Transverse colon (tissue), 4 donors: ENCODE measurements at regions not wholly inside any gene's neighbourhood (a gene's known extent, or its start where the extent isn't known, plus 50 kb on each side); places are given as distances from the start of the nearest gene placed in this dataset.
"Not testable (repeated sequence)": the region's sequence is repeated elsewhere in the genome, so short reads cannot be mapped to it uniquely, and the experiment has no call there.

ENCODE experiments used
- DNase-seq: peaks from one replicate; pipeline ENCODE4 v3.0.0-alpha.2; 2019
- H3K27ac ChIP-seq, 4 donors: fragments of 200-600 bp; sonication (generic); 2 replicates each; pipeline ENCODE4 v1.5.1; 2016 to 2018; ENCODE audit warnings: inconsistent platforms in 4 of 4
- H3K27me3 ChIP-seq: fragments of 200-600 bp; sonication (generic); 2 replicates; pipeline ENCODE4 v1.5.1; 2017; ENCODE audit warnings: inconsistent platforms
- H3K36me3 ChIP-seq, 4 donors: fragments of 200-600 bp; sonication (generic); 2 replicates each; pipeline ENCODE4 v1.5.1; 2017 to 2019; ENCODE audit warnings: inconsistent platforms in 4 of 4
- H3K4me1 ChIP-seq, 4 donors: fragments of 200-600 bp; sonication (generic); 2 replicates each; pipeline ENCODE4 v1.5.1; 2017 to 2020; ENCODE audit warnings: inconsistent platforms in 4 of 4
- H3K4me3 ChIP-seq, 4 donors: fragments of 200-600 bp; sonication (generic); 1 replicate in 1 of 4; 2 replicates in 3 of 4; pipeline versions ENCODE4 v1.5.1 to v1.6.1; 2017 to 2019; ENCODE audit warnings: inconsistent platforms in 4 of 4
- H3K9me3 ChIP-seq, 2 donors: fragments of 200-600 bp; sonication (generic); 2 replicates each; pipeline ENCODE4 v1.5.1; 2017 to 2019; ENCODE audit warnings: inconsistent platforms in 2 of 2
- EP300 ChIP-seq: sonication (generic); formaldehyde crosslinking; IDR thresholded peaks from one replicate; pipeline ENCODE4 v1.6.1; 2017; ENCODE audit warnings: antibody characterized with exemption, low read depth
- POLR2A ChIP-seq: fragments of 450-650 bp; IDR thresholded peaks from one replicate; pipeline ENCODE4 v1.6.1; 2016; ENCODE audit warnings: antibody characterized with exemption, mild to moderate bottlenecking, moderate library complexity
- POLR2AphosphoS5 ChIP-seq, 3 donors: sonication (generic); formaldehyde crosslinking; IDR thresholded peaks; one replicate each; pipeline ENCODE4 v1.6.1; 2016; ENCODE audit warnings: antibody characterized with exemption in 3 of 3
- WGBS, 2 donors: methylation state at CpG; one replicate each; pipeline ENCODE4 v1.1.5; 2018; ENCODE audit warnings: low coverage in 1 of 2; 5-methylcytosine and 5-hydroxymethylcytosine counted together
- in situ Hi-C, 4 donors: fragments of 200-750 bp; cut with MboI; loops; one replicate each; pipeline versions ENCODE4 v1.15.0 to v1.15.1; 2017; ENCODE audit warnings: low sequenced_read_pairs in 3 of 4, low pct_ligation_motif_present in 1 of 4, low pct_unique_long_range_greater_than_20kb in 1 of 4
- intact Hi-C: fragments of 100-400 bp; cut with DNase I; formaldehyde crosslinking; loops from one replicate; pipeline ENCODE4 v1.15.1; 2023; ENCODE audit warnings: low total_unique reads
- TF ChIP-seq, protein P1 (sequence below), 5 experiments: fragments of 200-600 bp in 3 of 5; fragments of 450-650 bp in 2 of 5; sonication (generic) in 3 of 5; IDR thresholded peaks; 1 replicate in 2 of 5; 2 replicates in 3 of 5; pipeline ENCODE4 v1.5.1; 2016 to 2017; ENCODE audit warnings: antibody characterized with exemption in 5 of 5, inconsistent platforms in 3 of 5, mild to moderate bottlenecking in 2 of 5, moderate library complexity in 1 of 5

- Histone ChIP-seq H3K4me1 (no peaks in the 10 kb centered on the region), H3K36me3 (no peaks in the 10 kb centered on the region), H3K4me3 (no peak overlapping the region), H3K27me3 (no peaks in the 10 kb centered on the region), H3K9me3 (no peaks in the 10 kb centered on the region), H3K27ac (no peak overlapping the region)
- no peak for DNase-seq
- in situ Hi-C loops: no loop called here
- intact Hi-C loops: no loop called here
- TF ChIP-seq POLR2AphosphoS5 (IDR thresholded peaks at IDR 0.05) (no peak), EP300 (no peak)
Observed at GRCh38 chr5:111628901-111629300, 116.6 kb upstream of the STARD4 start.

- H3K27me3 ChIP-seq: no peaks in the 10 kb centered on the region
- no peak for DNase-seq
- TF ChIP-seq POLR2AphosphoS5 (IDR thresholded peaks at IDR 0.05) (no peak), EP300 (no peak), POLR2A (no peak)
- TF ChIP-seq, protein P1, sequence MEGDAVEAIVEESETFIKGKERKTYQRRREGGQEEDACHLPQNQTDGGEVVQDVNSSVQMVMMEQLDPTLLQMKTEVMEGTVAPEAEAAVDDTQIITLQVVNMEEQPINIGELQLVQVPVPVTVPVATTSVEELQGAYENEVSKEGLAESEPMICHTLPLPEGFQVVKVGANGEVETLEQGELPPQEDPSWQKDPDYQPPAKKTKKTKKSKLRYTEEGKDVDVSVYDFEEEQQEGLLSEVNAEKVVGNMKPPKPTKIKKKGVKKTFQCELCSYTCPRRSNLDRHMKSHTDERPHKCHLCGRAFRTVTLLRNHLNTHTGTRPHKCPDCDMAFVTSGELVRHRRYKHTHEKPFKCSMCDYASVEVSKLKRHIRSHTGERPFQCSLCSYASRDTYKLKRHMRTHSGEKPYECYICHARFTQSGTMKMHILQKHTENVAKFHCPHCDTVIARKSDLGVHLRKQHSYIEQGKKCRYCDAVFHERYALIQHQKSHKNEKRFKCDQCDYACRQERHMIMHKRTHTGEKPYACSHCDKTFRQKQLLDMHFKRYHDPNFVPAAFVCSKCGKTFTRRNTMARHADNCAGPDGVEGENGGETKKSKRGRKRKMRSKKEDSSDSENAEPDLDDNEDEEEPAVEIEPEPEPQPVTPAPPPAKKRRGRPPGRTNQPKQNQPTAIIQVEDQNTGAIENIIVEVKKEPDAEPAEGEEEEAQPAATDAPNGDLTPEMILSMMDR (IDR thresholded peaks at IDR 0.05): no peak
- H3K9me3 ChIP-seq: no peaks in the 10 kb centered on the region
- in situ Hi-C loops (no loop called here), intact Hi-C loops (no loop called here)
- no peak overlapping the region for H3K4me3 ChIP-seq
- H3K4me1 ChIP-seq: no peaks in the 10 kb centered on the region
- no peaks in the 10 kb centered on the region for H3K36me3 ChIP-seq
- no peak overlapping the region for H3K27ac ChIP-seq
- 51 to 85% methylated on average over 3 of the region's 3 CpGs for WGBS, 2 donors
Observed at GRCh38 chr5:111627862-111628261, 115.5 kb upstream of the STARD4 start.

DNA sequence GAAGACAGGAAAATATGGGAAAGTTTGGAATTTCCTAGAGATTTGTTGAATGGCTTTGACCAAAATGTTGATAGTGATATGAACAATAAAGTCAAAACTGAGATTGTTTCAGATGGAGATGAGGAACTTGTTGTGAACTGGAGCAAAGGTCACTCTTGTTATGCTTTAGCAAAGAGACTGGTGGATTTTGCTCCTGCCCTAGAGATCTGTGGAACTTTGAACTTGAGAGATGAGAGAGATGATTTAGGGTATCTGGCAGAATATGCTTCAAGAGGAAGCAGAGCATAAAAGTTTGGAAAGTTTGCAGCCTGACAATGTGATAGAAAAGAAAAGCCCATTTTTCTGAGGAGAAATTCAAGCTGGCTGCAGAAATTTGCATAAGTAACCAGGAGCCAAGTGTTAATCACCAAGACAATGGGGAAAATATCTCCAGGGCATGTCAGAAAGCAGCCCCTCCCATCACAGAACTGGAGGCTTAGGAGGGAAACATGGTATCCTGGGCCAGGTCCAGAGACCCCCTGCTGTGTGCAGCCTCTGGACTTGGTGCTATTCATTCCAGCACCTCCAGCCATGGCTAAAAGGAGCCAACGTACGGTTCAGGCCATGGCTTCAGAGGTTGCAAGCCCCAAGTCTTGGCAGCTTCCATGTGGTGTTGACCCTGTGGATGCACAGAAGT lies 114.3 kb upstream of the STARD4 start:
- H3K27me3 ChIP-seq: no peaks in the 10 kb centered on the region
- in situ Hi-C loops (no loop called here), intact Hi-C loops (no loop called here)
- no peaks in the 10 kb centered on the region for H3K4me1 ChIP-seq
- no peak overlapping the region for H3K27ac ChIP-seq
- WGBS, 2 donors: 89% methylated on average over 2 of the region's 2 CpGs; no CpG with 5 or more reads in 1 of the 2 donors
- DNase-seq: no peak
- TF ChIP-seq, protein P1 (IDR thresholded peaks at IDR 0.05): no peak
- no peak for TF ChIP-seq POLR2A
- H3K36me3 ChIP-seq: no peaks in the 10 kb centered on the region
- no peak overlapping the region for H3K4me3 ChIP-seq
- no peaks in the 10 kb centered on the region for H3K9me3 ChIP-seq

DNA sequence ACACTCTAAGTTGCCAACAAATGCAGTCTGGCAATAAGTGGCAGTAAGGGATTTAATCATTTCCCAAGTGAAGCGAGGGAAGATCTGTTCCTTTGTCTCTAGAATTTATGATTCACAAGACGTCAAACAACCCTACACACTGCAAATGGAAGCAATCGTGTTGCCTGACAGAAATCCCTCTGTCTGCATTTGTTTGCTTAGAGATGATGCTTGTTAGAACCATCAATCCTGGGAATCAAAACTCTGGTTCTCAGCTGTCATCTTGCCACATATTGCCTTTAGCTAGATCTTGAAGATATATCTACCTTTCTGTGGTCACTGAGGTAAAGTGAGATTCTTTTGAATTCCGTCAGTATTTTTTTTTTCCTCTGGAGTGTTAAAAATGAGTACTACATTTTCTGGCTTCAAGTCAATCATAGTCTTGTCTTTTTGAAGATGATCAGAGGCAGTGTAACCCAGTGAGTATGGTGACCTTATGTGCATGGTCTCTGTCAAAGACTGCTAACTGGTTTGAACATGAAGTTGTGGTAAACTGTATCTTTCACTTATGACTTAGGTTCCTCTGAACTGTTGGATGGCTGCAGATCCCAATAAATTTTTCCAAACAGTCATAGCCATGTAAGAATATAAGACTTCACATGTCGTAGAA lies 106.4 kb upstream of the STARD4 start:
- Histone ChIP-seq H3K4me1 (no peaks in the 10 kb centered on the region), H3K36me3 (no peaks in the 10 kb centered on the region), H3K4me3 (no peak overlapping the region), H3K9me3 (no peaks in the 10 kb centered on the region), H3K27ac (no peak overlapping the region), H3K27me3 (no peaks in the 10 kb centered on the region)
- TF ChIP-seq EP300 (no peak), POLR2A (no peak), POLR2AphosphoS5 (IDR thresholded peaks at IDR 0.05) (no peak)
- TF ChIP-seq, protein P1 (IDR thresholded peaks at IDR 0.05): no peak
- intact Hi-C loops: no loop called here
- 75 to 85% methylated on average over 5 of the region's 5 CpGs for WGBS, 2 donors
- no peak for DNase-seq
- in situ Hi-C loops: no loop called here

DNA sequence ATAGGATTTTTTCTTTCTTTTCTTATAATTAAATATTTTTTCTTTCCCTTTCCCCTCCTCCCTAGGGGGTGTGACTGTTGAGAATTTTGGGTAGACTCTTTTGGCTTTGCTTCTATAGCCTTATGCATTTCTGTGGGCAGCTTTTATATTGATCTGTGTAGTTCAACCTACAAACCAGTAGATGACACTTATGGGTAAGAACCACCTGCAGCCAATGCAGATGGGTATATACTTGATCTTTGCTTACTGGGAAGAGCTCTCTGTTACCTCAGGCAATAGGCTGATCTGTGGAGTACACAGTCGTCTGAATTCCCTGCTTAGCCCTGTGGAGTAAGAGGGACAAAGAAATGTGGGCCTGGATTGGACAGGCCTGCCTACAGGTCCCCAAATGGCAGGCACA lies 102.7 kb upstream of the STARD4 start:
- TF ChIP-seq, protein P1 (IDR thresholded peaks at IDR 0.05): no peak
- TF ChIP-seq POLR2A (no peak), POLR2AphosphoS5 (IDR thresholded peaks at IDR 0.05) (no peak), EP300 (no peak)
- in situ Hi-C loops: no loop called here
- Histone ChIP-seq H3K36me3 (no peaks in the 10 kb centered on the region), H3K9me3 (no peaks in the 10 kb centered on the region), H3K27me3 (no peaks in the 10 kb centered on the region), H3K4me1 (no peaks in the 10 kb centered on the region), H3K4me3 (no peak overlapping the region), H3K27ac (no peak overlapping the region)
- 70% methylated on average over 1 of the region's 1 CpG; no CpG with 5 or more reads in 1 of the 2 donors for WGBS, 2 donors
- DNase-seq: no peak
- intact Hi-C loops: no loop called here

GRCh38 chr5:111612013-111612630 lies 99.8 kb upstream of the STARD4 start:
- not testable (repeated sequence) for H3K4me1 ChIP-seq

More at GRCh38 chr5:111612013-111612630, 99.8 kb upstream of the STARD4 start:
- intact Hi-C loops, H3K4me3 ChIP-seq, H3K9me3 ChIP-seq, H3K27me3 ChIP-seq, in situ Hi-C loops, H3K27ac ChIP-seq, H3K36me3 ChIP-seq, DNase-seq: not testable (repeated sequence)
- 92 to 100% methylated on average over 1 to 22 of the region's 32 CpGs for WGBS, 2 donors
